HepG2 (cell line): ENCODE measurements at regions not wholly inside any gene's neighbourhood (a gene's known extent, or its start where the extent isn't known, plus 50 kb on each side); places are given as distances from the start of the nearest gene placed in this dataset.

Experiments used
- ATF2 ChIP-seq: sonication (generic); formaldehyde crosslinking; IDR thresholded peaks from 2 replicates; pipeline ENCODE4 v1.4.0; 2020; ENCODE audit warnings: missing genetic modification reagents
- BATF2 ChIP-seq: sonication (generic); formaldehyde crosslinking; IDR thresholded peaks from 2 replicates; pipeline ENCODE4 v1.8.0; 2022; ENCODE audit warnings: mild to moderate bottlenecking, missing genetic modification reagents, moderate library complexity
- BCL6 ChIP-seq: IDR thresholded peaks from 2 replicates; pipeline ENCODE4 v1.6.1; 2016; ENCODE audit warnings: missing genetic modification reagents, missing compliant biosample characterization
- BRCA1 ChIP-seq: sonication (generic); formaldehyde crosslinking; IDR thresholded peaks from 2 replicates; pipeline ENCODE4 v1.4.0; 2020; ENCODE audit warnings: missing genetic modification reagents
- DR1 ChIP-seq: sonication (generic); formaldehyde crosslinking; IDR thresholded peaks from 2 replicates; pipeline ENCODE4 v1.8.0; 2021; ENCODE audit warnings: mild to moderate bottlenecking, missing genetic modification reagents, inconsistent platforms
- FOSL2 ChIP-seq: sonication (generic); formaldehyde crosslinking; IDR thresholded peaks from 2 replicates; pipeline ENCODE4 v1.4.0; 2020; ENCODE audit warnings: missing genetic modification reagents
- KLF16 ChIP-seq, 2 experiments: sonication (generic) in 1 of 2; formaldehyde crosslinking in 1 of 2; IDR thresholded peaks; 2 replicates each; pipeline versions ENCODE4 v1.6.1 to v1.8.0; 2016 to 2023; ENCODE audit warnings: missing genetic modification reagents in 2 of 2, missing compliant biosample characterization in 1 of 2
- MIER2 ChIP-seq: IDR thresholded peaks from 2 replicates; pipeline ENCODE4 v1.6.1; 2016; ENCODE audit warnings: missing biosample characterization, missing genetic modification reagents
- NFKBIZ ChIP-seq: IDR thresholded peaks from 2 replicates; pipeline ENCODE4 v1.6.1; 2018; ENCODE audit warnings: missing genetic modification reagents, missing compliant biosample characterization
- POLR2AphosphoS5 ChIP-seq: IDR thresholded peaks from 2 replicates; pipeline ENCODE4 v1.6.1; 2012; ENCODE audit warnings: low read depth, low read length
- POLR2G ChIP-seq: fragments of 200-400 bp; formaldehyde crosslinking; IDR thresholded peaks from 2 replicates; pipeline ENCODE4 v1.6.1; 2018; ENCODE audit warnings: mild to moderate bottlenecking, low read depth, low read length, moderate library complexity
- SIX1 ChIP-seq: sonication (generic); formaldehyde crosslinking; IDR thresholded peaks from 2 replicates; pipeline ENCODE4 v1.4.0; 2020; ENCODE audit warnings: missing genetic modification reagents, borderline replicate concordance
- STAT5B ChIP-seq: sonication (generic); formaldehyde crosslinking; IDR thresholded peaks from 2 replicates; pipeline ENCODE4 v1.4.0; 2020; ENCODE audit warnings: missing genetic modification reagents
- THAP11 ChIP-seq: IDR thresholded peaks from 2 replicates; pipeline ENCODE4 v1.6.1; 2016; ENCODE audit warnings: missing biosample characterization, missing genetic modification reagents
- ZEB1 ChIP-seq: IDR thresholded peaks from 2 replicates; pipeline ENCODE4 v1.6.1; 2012; ENCODE audit warnings: mild to moderate bottlenecking, low read depth, inconsistent platforms; ENCODE audit not compliant: insufficient replicate concordance
- ZKSCAN8 ChIP-seq: IDR thresholded peaks from 2 replicates; pipeline ENCODE4 v1.6.1; 2016; ENCODE audit warnings: borderline replicate concordance, missing genetic modification reagents, missing compliant biosample characterization
- ZNF331 ChIP-seq: sonication (generic); formaldehyde crosslinking; IDR thresholded peaks from 2 replicates; pipeline ENCODE4 v1.4.0; 2020; ENCODE audit warnings: missing genetic modification reagents
- ZNF543 ChIP-seq: sonication (generic); formaldehyde crosslinking; IDR thresholded peaks from 2 replicates; pipeline ENCODE4 v1.4.0; 2020; ENCODE audit warnings: mild to moderate bottlenecking, missing genetic modification reagents
- ZNF589 ChIP-seq: sonication (generic); formaldehyde crosslinking; conservative IDR thresholded peaks from 2 replicates; pipeline ENCODE4 v1.8.0; 2022; ENCODE audit warnings: mild to moderate bottlenecking, moderate library complexity, missing genetic modification reagents
- ZNF615 ChIP-seq: sonication (generic); formaldehyde crosslinking; IDR thresholded peaks from 2 replicates; pipeline ENCODE4 v1.5.0; 2020; ENCODE audit warnings: mild to moderate bottlenecking, missing genetic modification reagents, borderline replicate concordance
- ZNF766 ChIP-seq: sonication (generic); formaldehyde crosslinking; IDR thresholded peaks from 2 replicates; pipeline ENCODE4 v1.5.0; 2020; ENCODE audit warnings: missing genetic modification reagents, borderline replicate concordance
- ZNF800 ChIP-seq: sonication (generic); formaldehyde crosslinking; IDR thresholded peaks from 2 replicates; pipeline ENCODE4 v1.4.0; 2020; ENCODE audit warnings: missing genetic modification reagents
- ZXDC ChIP-seq: sonication (generic); formaldehyde crosslinking; IDR thresholded peaks from 2 replicates; pipeline ENCODE4 v1.5.0; 2020; ENCODE audit warnings: mild to moderate bottlenecking, missing genetic modification reagents

- peak; percentile 82 for TF ChIP-seq ZNF331
- peak; percentile 63; the same call in 1 of the 2 replicates for TF ChIP-seq BATF2 (CRISPR knock-in tag)
- 0 out of 2 replicates have a peak, but pooled peaks have one; percentile 19 for TF ChIP-seq ZNF800 (CRISPR knock-in tag)
- TF ChIP-seq SIX1 (CRISPR knock-in tag), result 0 out of 2 replicates have a peak, but pooled peaks have one; percentile 57
- TF ChIP-seq POLR2AphosphoS5, result peak; percentile 96
- peak; percentile 46; the same call in 1 of the 2 replicates for TF ChIP-seq DR1
- TF ChIP-seq THAP11 (CRISPR knock-in tag), result peak; percentile 61; the same call in 1 of the 2 replicates
- 0 out of 2 replicates have a peak, but pooled peaks have one; percentile 67 for TF ChIP-seq ATF2 (CRISPR knock-in tag)
- peak; percentile 61; the same call in 1 of the 2 replicates for TF ChIP-seq ZNF766 (CRISPR knock-in tag)
- TF ChIP-seq FOSL2 (CRISPR knock-in tag), result 0 out of 2 replicates have a peak, but pooled peaks have one; percentile 30
- TF ChIP-seq BRCA1 (CRISPR knock-in tag), result peak; percentile 77
- TF ChIP-seq ZNF615 (CRISPR knock-in tag), result peak; percentile 50; the same call in 1 of the 2 replicates
- 0 out of 2 replicates have a peak, but pooled peaks have one; percentile 62 for TF ChIP-seq STAT5B (CRISPR knock-in tag)
- peak; percentile 27 for TF ChIP-seq ZEB1
- peak; percentile 15; the same call in 1 of the 2 replicates for TF ChIP-seq BCL6 (CRISPR knock-in tag)
- TF ChIP-seq ZKSCAN8 (CRISPR knock-in tag), result 0 out of 2 replicates have a peak, but pooled peaks have one; percentile 34
- TF ChIP-seq POLR2G, result peak; percentile 95
- TF ChIP-seq ZXDC (CRISPR knock-in tag), result peak; percentile 76; the same call in 1 of the 2 replicates
- TF ChIP-seq NFKBIZ, result peak; percentile 40; the same call in 1 of the 2 replicates
- 0 out of 2 replicates have a peak, but pooled peaks have one; percentile 44 for TF ChIP-seq ZNF543 (CRISPR knock-in tag)
- peak in 1 of 2 experiments; percentile 69; a peak in 2 of 4 replicates for TF ChIP-seq KLF16 (CRISPR knock-in tag; IDR thresholded peaks at IDR 0.05)
- TF ChIP-seq ZNF589 (CRISPR knock-in tag), result 0 out of 2 replicates have a peak, but pooled peaks have one; percentile 54
- TF ChIP-seq MIER2 (CRISPR knock-in tag), result peak; percentile 75; the same call in 1 of the 2 replicates
Measured at GRCh38 chr1:146376708-146377496, 148.1 kb upstream of the NOTCH2NLA start (continued).
